Liver (tissue), 8 donors: ENCODE measurements at regions not wholly inside any gene's neighbourhood (a gene's known extent, or its start where the extent isn't known, plus 50 kb on each side); places are given as distances from the start of the nearest gene placed in this dataset.
"Not testable (repeated sequence)": the region's sequence is repeated elsewhere in the genome, so short reads cannot be mapped to it uniquely, and the experiment has no call there.

Source experiments
- DNase-seq: peaks from one replicate; pipeline ENCODE4 v3.0.0-alpha.2; 2017; ENCODE audit warnings: low spot score
- H3K27ac ChIP-seq, 2 donors: one replicate each; pipeline ENCODE4 v1.7.0; 2013; ENCODE audit warnings: inconsistent platforms in 2 of 2, low read length in 2 of 2, control low read depth in 1 of 2, low read depth in 1 of 2, mild to moderate bottlenecking in 1 of 2
- H3K27me3 ChIP-seq, 4 donors: one replicate each; pipeline versions ENCODE4 v1.6.1 to v1.7.0; 2013; ENCODE audit warnings: low read length in 3 of 4, inconsistent platforms in 1 of 4, mild to moderate bottlenecking in 1 of 4, moderate library complexity in 1 of 4; ENCODE audit not compliant: control insufficient read depth in 4 of 4, insufficient read depth in 4 of 4
- H3K36me3 ChIP-seq, 4 donors: one replicate each; pipeline versions ENCODE4 v1.6.1 to v1.7.0; 2013; ENCODE audit warnings: low read length in 3 of 4, mild to moderate bottlenecking in 3 of 4, low read depth in 1 of 4, moderate library complexity in 1 of 4; ENCODE audit not compliant: control insufficient read depth in 4 of 4, insufficient read depth in 3 of 4
- H3K4me1 ChIP-seq, 4 donors: one replicate each; pipeline versions ENCODE4 v1.6.1 to v1.7.0; 2013; ENCODE audit warnings: low read length in 3 of 4, mild to moderate bottlenecking in 3 of 4, moderate library complexity in 1 of 4; ENCODE audit not compliant: control insufficient read depth in 4 of 4, insufficient read depth in 4 of 4
- H3K4me3 ChIP-seq, 3 donors: one replicate each; pipeline versions ENCODE4 v1.6.1 to v1.7.0; 2013; ENCODE audit warnings: low read length in 3 of 3, control low read depth in 1 of 3, low read depth in 1 of 3, mild to moderate bottlenecking in 1 of 3
- H3K9ac ChIP-seq, 2 donors: one replicate each; pipeline ENCODE4 v1.7.0; 2013; ENCODE audit warnings: low read length in 2 of 2, mild to moderate bottlenecking in 2 of 2, moderate library complexity in 2 of 2, control low read depth in 1 of 2, low read depth in 1 of 2
- H3K9me3 ChIP-seq, 4 donors: one replicate each; pipeline versions ENCODE4 v1.6.1 to v1.7.0; 2013; ENCODE audit warnings: low read length in 3 of 4; ENCODE audit not compliant: control insufficient read depth in 4 of 4
- ATF3 ChIP-seq: IDR thresholded peaks from 2 replicates; pipeline ENCODE4 v1.6.1; 2016; ENCODE audit warnings: antibody characterized with exemption
- CTCF ChIP-seq: fragments of 150-350 bp; IDR thresholded peaks from 2 replicates; pipeline ENCODE4 v1.5.1; 2017; ENCODE audit warnings: improper control_type of control experiment, low read depth, low read length; ENCODE audit not compliant: missing input control
- EGR1 ChIP-seq, 2 donors: IDR thresholded peaks; 2 replicates each; pipeline ENCODE4 v1.6.1; 2016 to 2018; ENCODE audit warnings: antibody characterized with exemption in 2 of 2, low read depth in 2 of 2
- GABPA ChIP-seq, 2 donors: IDR thresholded peaks in 1 of 2; conservative IDR thresholded peaks in 1 of 2; 2 replicates each; pipeline ENCODE4 v1.6.1; 2016; ENCODE audit warnings: antibody characterized with exemption in 2 of 2, mild to moderate bottlenecking in 1 of 2, moderate library complexity in 1 of 2
- HNF4G ChIP-seq: IDR thresholded peaks from 2 replicates; pipeline ENCODE4 v1.6.1; 2016; ENCODE audit warnings: antibody characterized with exemption
- JUND ChIP-seq, 2 donors: IDR thresholded peaks; 2 replicates each; pipeline ENCODE4 v1.6.1; 2016; ENCODE audit warnings: antibody characterized with exemption in 2 of 2
- MAX ChIP-seq: IDR thresholded peaks from 2 replicates; pipeline ENCODE4 v1.6.1; 2016; ENCODE audit warnings: antibody characterized with exemption
- NR2F2 ChIP-seq: IDR thresholded peaks from 2 replicates; pipeline ENCODE4 v1.6.1; 2016; ENCODE audit warnings: antibody characterized with exemption
- REST ChIP-seq: IDR thresholded peaks from 2 replicates; pipeline ENCODE4 v1.6.1; 2016; ENCODE audit warnings: antibody characterized with exemption, mild to moderate bottlenecking
- RXRA ChIP-seq, 2 donors: IDR thresholded peaks; 2 replicates each; pipeline ENCODE4 v1.6.1; 2017 to 2018; ENCODE audit warnings: antibody characterized with exemption in 2 of 2, mild to moderate bottlenecking in 1 of 2
- TAF1 ChIP-seq: conservative IDR thresholded peaks from 2 replicates; pipeline ENCODE4 v1.6.1; 2016; ENCODE audit warnings: antibody characterized with exemption, mild to moderate bottlenecking
- ZBTB33 ChIP-seq: IDR thresholded peaks from 2 replicates; pipeline ENCODE4 v1.6.1; 2016; ENCODE audit warnings: antibody characterized with exemption
- WGBS: extraction: QIAGEN DNeasy Blood & Tissue Kit; methylation state at CpG from one replicate; pipeline ENCODE4 v1.1.7; 2013; 5-methylcytosine and 5-hydroxymethylcytosine counted together
- donor health status: healthy.
- donor health status: healthy.
- donor health status: healthy.
- donor health status: healthy.
- donor health status: healthy.

- no peak for TF ChIP-seq RXRA (IDR thresholded peaks at IDR 0.05)
- no peak for TF ChIP-seq MAX
- TF ChIP-seq JUND (IDR thresholded peaks at IDR 0.05): no peak
Measured at GRCh38 chr11:25247336-25247735, 750.5 kb downstream of the LUZP2 start (continued).

- 76% methylated on average over 4 of the region's 4 CpGs for WGBS
- H3K27ac ChIP-seq: no peak overlapping the region
- no peaks in the 10 kb centered on the region for H3K4me1 ChIP-seq
- H3K4me3 ChIP-seq: no peak overlapping the region
- H3K36me3 ChIP-seq: no peaks in the 10 kb centered on the region
- no peaks in the 10 kb centered on the region for H3K9me3 ChIP-seq
- H3K27me3 ChIP-seq: no peaks in the 10 kb centered on the region
- TF ChIP-seq HNF4G (no peak), GABPA (IDR thresholded peaks at IDR 0.05 in 1 of 2, conservative IDR thresholded peaks at IDR 0.05 in 1 of 2) (no peak), TAF1 (no peak), JUND (IDR thresholded peaks at IDR 0.05) (no peak), ZBTB33 (no peak), EGR1 (IDR thresholded peaks at IDR 0.05; ENCODE audit: low read depth in 2 of 2) (no peak)
- no peak overlapping the region for H3K9ac ChIP-seq
- no peak for DNase-seq
Measured at GRCh38 chr11:25252854-25253253, 756.0 kb downstream of the LUZP2 start.

- H3K4me1 ChIP-seq: not testable (repeated sequence)
- WGBS: 83% methylated on average over 4 of the region's 4 CpGs
Measured at GRCh38 chr11:25263861-25264260, 767.0 kb downstream of the LUZP2 start.

GRCh38 chr11:25271301-25271700 is 774.4 kb downstream of the LUZP2 start:
- no peak for TF ChIP-seq REST
- no peak for TF ChIP-seq JUND (IDR thresholded peaks at IDR 0.05)
- TF ChIP-seq GABPA (IDR thresholded peaks at IDR 0.05 in 1 of 2, conservative IDR thresholded peaks at IDR 0.05 in 1 of 2): no peak
- TF ChIP-seq NR2F2: no peak
- no peak for TF ChIP-seq ATF3
- TF ChIP-seq MAX: no peak
- no peak for TF ChIP-seq RXRA (IDR thresholded peaks at IDR 0.05)
- no peak for TF ChIP-seq CTCF
- TF ChIP-seq HNF4G: no peak
- no peaks in the 10 kb centered on the region for H3K36me3 ChIP-seq
- DNase-seq: no peak

More at GRCh38 chr11:25263861-25264260, 767.0 kb downstream of the LUZP2 start:
- DNase-seq, H3K9ac ChIP-seq, H3K4me3 ChIP-seq, H3K27me3 ChIP-seq, H3K27ac ChIP-seq, H3K9me3 ChIP-seq, H3K36me3 ChIP-seq: not testable (repeated sequence)

More at GRCh38 chr11:25271301-25271700, 774.4 kb downstream of the LUZP2 start:
- H3K4me3 ChIP-seq: no peak overlapping the region
- H3K4me1 ChIP-seq: no peaks in the 10 kb centered on the region
- H3K27me3 ChIP-seq: no peaks in the 10 kb centered on the region
- H3K9ac ChIP-seq: no peak overlapping the region
- no peak overlapping the region for H3K27ac ChIP-seq
- H3K9me3 ChIP-seq: no peaks in the 10 kb centered on the region
